H9 (cell line): ENCODE measurements at regions not wholly inside any gene's neighbourhood (a gene's known extent, or its start where the extent isn't known, plus 50 kb on each side); places are given as distances from the start of the nearest gene placed in this dataset.

Experiments
- DNase-seq: peaks from one replicate; pipeline ENCODE4 v3.0.0-alpha.2; 2017
- H2AFZ ChIP-seq: one replicate; pipeline ENCODE4 v1.6.1; 2013; ENCODE audit warnings: mild to moderate bottlenecking, low read length, control low read depth, moderate library complexity
- H2AK5ac ChIP-seq: 2 replicates; pipeline ENCODE4 v1.6.1; 2013; ENCODE audit warnings: low read length, control low read depth, mixed read lengths; ENCODE audit not compliant: insufficient read length
- H2BK120ac ChIP-seq: one replicate; pipeline ENCODE4 v1.6.1; 2013; ENCODE audit warnings: low read depth, mild to moderate bottlenecking, low read length, control low read depth, inconsistent platforms; ENCODE audit not compliant: poor library complexity, severe bottlenecking
- H2BK12ac ChIP-seq: 2 replicates; pipeline ENCODE4 v1.6.1; 2013; ENCODE audit warnings: low read length, control low read depth, mixed read lengths, low read depth; ENCODE audit not compliant: insufficient read length
- H2BK15ac ChIP-seq: 2 replicates; pipeline ENCODE4 v1.6.1; 2013; ENCODE audit warnings: low read depth, low read length, control low read depth
- H2BK20ac ChIP-seq: one replicate; pipeline ENCODE4 v1.6.1; 2013; ENCODE audit warnings: low read depth, mild to moderate bottlenecking, low read length, control low read depth, inconsistent platforms; ENCODE audit not compliant: poor library complexity, severe bottlenecking
- H2BK5ac ChIP-seq: 2 replicates; pipeline ENCODE4 v1.6.1; 2013; ENCODE audit warnings: low read length, control low read depth, mixed read lengths; ENCODE audit not compliant: insufficient read length
- H3K14ac ChIP-seq: 2 replicates; pipeline ENCODE4 v1.6.1; 2013; ENCODE audit warnings: low read length, control low read depth; ENCODE audit not compliant: insufficient read depth
- H3K18ac ChIP-seq: 2 replicates; pipeline ENCODE4 v1.6.1; 2013; ENCODE audit warnings: low read depth, mild to moderate bottlenecking, mixed read lengths, low read length, control low read depth; ENCODE audit not compliant: insufficient read length
- H3K23ac ChIP-seq: 2 replicates; pipeline ENCODE4 v1.6.1; 2013; ENCODE audit warnings: low read length, control low read depth, mixed read lengths, low read depth; ENCODE audit not compliant: insufficient read length
- H3K23me2 ChIP-seq: 2 replicates; pipeline ENCODE4 v1.6.1; 2013; ENCODE audit warnings: low read depth, mild to moderate bottlenecking, mixed read lengths, low read length, control low read depth; ENCODE audit not compliant: insufficient read length, poor library complexity, severe bottlenecking
- H3K27ac ChIP-seq: 2 replicates; pipeline ENCODE4 v1.5.1; 2013; ENCODE audit warnings: low read length, control low read depth, mixed read lengths, low read depth; ENCODE audit not compliant: insufficient read length
- H3K27me3 ChIP-seq: 2 replicates; pipeline ENCODE4 v1.6.1; 2013; ENCODE audit warnings: low read length, control low read depth, inconsistent platforms; ENCODE audit not compliant: insufficient read depth
- H3K4ac ChIP-seq: 2 replicates; pipeline ENCODE4 v1.6.1; 2013; ENCODE audit warnings: low read depth, mild to moderate bottlenecking, control low read depth, inconsistent platforms, low read length, moderate library complexity
- H3K4me1 ChIP-seq: 2 replicates; pipeline ENCODE4 v1.6.1; 2013; ENCODE audit warnings: low read length, control low read depth, inconsistent platforms; ENCODE audit not compliant: insufficient read depth
- H3K4me2 ChIP-seq: 2 replicates; pipeline ENCODE4 v1.6.1; 2013; ENCODE audit warnings: low read length, control low read depth, mixed read lengths; ENCODE audit not compliant: insufficient read length, insufficient read depth
- H3K56ac ChIP-seq: 2 replicates; pipeline ENCODE4 v1.6.1; 2013; ENCODE audit warnings: low read depth, mild to moderate bottlenecking, mixed read lengths, low read length, control low read depth; ENCODE audit not compliant: insufficient read length
- H3K79me1 ChIP-seq: 2 replicates; pipeline ENCODE4 v1.6.1; 2013; ENCODE audit warnings: low read depth, mild to moderate bottlenecking, moderate library complexity, low read length, control low read depth, inconsistent platforms; ENCODE audit not compliant: insufficient read depth, poor library complexity, severe bottlenecking
- H3K79me2 ChIP-seq: 2 replicates; pipeline ENCODE4 v1.6.1; 2013; ENCODE audit warnings: low read length, control low read depth, inconsistent platforms; ENCODE audit not compliant: insufficient read depth
- H3K9ac ChIP-seq: 2 replicates; pipeline ENCODE4 v1.6.1; 2013; ENCODE audit warnings: low read length, control low read depth, mixed read lengths; ENCODE audit not compliant: insufficient read length; ENCODE audit errors: extremely low read depth
- H3K9me3 ChIP-seq: one replicate; pipeline ENCODE4 v1.6.1; 2013; ENCODE audit warnings: low read depth, low read length, inconsistent platforms; ENCODE audit not compliant: control insufficient read depth
- H3T11ph ChIP-seq: one replicate; pipeline ENCODE4 v1.6.1; 2013; ENCODE audit warnings: mild to moderate bottlenecking, low read length, control low read depth, inconsistent platforms
- H4K20me1 ChIP-seq: one replicate; pipeline ENCODE4 v1.6.1; 2013; ENCODE audit not compliant: control insufficient read depth, insufficient read length, insufficient read depth
- H4K5ac ChIP-seq: 2 replicates; pipeline ENCODE4 v1.6.1; 2013; ENCODE audit warnings: low read depth, mild to moderate bottlenecking, mixed read lengths, low read length, control low read depth; ENCODE audit not compliant: insufficient read length
- H4K8ac ChIP-seq: replicated peaks from 2 replicates; pipeline ENCODE4 v1.6.1; 2013; ENCODE audit warnings: low read length, control low read depth, mixed read lengths, low read depth; ENCODE audit not compliant: insufficient read length
- H4K91ac ChIP-seq: 2 replicates; pipeline ENCODE4 v1.6.1; 2013; ENCODE audit warnings: low read depth, mild to moderate bottlenecking, moderate library complexity, mixed read lengths, low read length, control low read depth; ENCODE audit not compliant: insufficient read length
- H3K27ac Mint-ChIP-seq, 3 experiments: 2 replicates in 2 of 3; 3 replicates in 1 of 3; pipeline ENCODE4 v1.8.0; 2020 to 2021; ENCODE audit warnings: mixed read lengths in 3 of 3, mild to moderate bottlenecking in 1 of 3, moderate library complexity in 1 of 3
- H3K27me3 Mint-ChIP-seq: 2 replicates; pipeline ENCODE4 v1.8.0; 2021; ENCODE audit warnings: low read depth, mild to moderate bottlenecking, moderate library complexity, mixed read lengths
- H3K36me3 Mint-ChIP-seq, 3 experiments: 2 replicates in 2 of 3; 3 replicates in 1 of 3; pipeline ENCODE4 v1.8.0; 2020 to 2021; ENCODE audit warnings: low read depth in 3 of 3, mixed read lengths in 3 of 3; ENCODE audit not compliant: insufficient read depth in 1 of 3
- H3K4me1 Mint-ChIP-seq, 2 experiments: 2 replicates each; pipeline ENCODE4 v1.8.0; 2020; ENCODE audit warnings: mixed read lengths in 2 of 2
- H3K4me3 Mint-ChIP-seq, 2 experiments: 2 replicates in 1 of 2; 3 replicates in 1 of 2; pipeline ENCODE4 v1.8.0; 2020 to 2021; ENCODE audit warnings: mild to moderate bottlenecking in 2 of 2, mixed read lengths in 2 of 2, moderate library complexity in 1 of 2
- H3K9me3 Mint-ChIP-seq, 2 experiments: 2 replicates in 1 of 2; 3 replicates in 1 of 2; pipeline ENCODE4 v1.8.0; 2020; ENCODE audit warnings: mild to moderate bottlenecking in 2 of 2, mixed read lengths in 2 of 2, moderate library complexity in 1 of 2
- WGBS: extraction: QIAGEN DNeasy Blood & Tissue Kit; methylation state at CpG from one replicate; pipeline ENCODE4 v1.1.7; 2013; ENCODE audit warnings: missing lambda C conversion rate, low lambda C conversion rate, mixed read lengths; ENCODE audit not compliant: insufficient read length; ENCODE audit errors: extremely low coverage; 5-methylcytosine and 5-hydroxymethylcytosine counted together
- TF ChIP-seq, protein P1 (sequence below): fragments of 200-600 bp; sonication (generic); conservative IDR thresholded peaks from 3 replicates; pipeline ENCODE4 v1.8.0; 2021; ENCODE audit warnings: antibody characterized with exemption, mild to moderate bottlenecking

DNA sequence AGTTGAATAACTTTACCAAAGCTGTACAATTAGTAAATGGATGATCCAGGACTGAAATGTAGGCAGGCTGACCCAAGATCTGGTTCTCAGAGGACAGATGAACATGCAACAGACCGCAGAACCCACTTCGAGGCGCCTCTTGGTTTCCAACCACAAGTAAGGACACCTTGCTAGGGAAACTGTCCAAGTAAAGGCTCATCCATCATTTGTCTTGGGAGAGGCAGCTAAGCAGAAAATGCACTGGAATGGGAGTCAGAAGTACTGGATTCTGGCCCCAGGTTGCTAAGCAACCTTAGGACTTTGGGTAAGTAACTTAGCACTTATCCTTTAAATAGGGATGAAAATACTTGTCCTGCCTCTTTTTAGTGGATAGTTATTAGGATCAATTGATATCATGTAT, 366.3 kb upstream of the LRRC3B start:
- Histone ChIP-seq H3K27me3 (no peaks in the 10 kb centered on the region), H2AK5ac (no peak overlapping the region), H2AFZ (no peak overlapping the region), H3K79me2 (no peaks in the 10 kb centered on the region), H3K56ac (no peak overlapping the region), H3K14ac (no peak overlapping the region), H3K9ac (no peak overlapping the region), H2BK120ac (no peak overlapping the region), H3T11ph (no peak overlapping the region), H4K8ac (no peak overlapping the region), H4K20me1 (no peaks in the 10 kb centered on the region), H3K4me2 (no peak overlapping the region), H3K18ac (no peak overlapping the region), H2BK15ac (no peak overlapping the region), H4K91ac (no peak overlapping the region), H2BK12ac (no peak overlapping the region), H3K9me3 (no peaks in the 10 kb centered on the region), H3K4ac (no peak overlapping the region), H2BK20ac (no peak overlapping the region), H4K5ac (no peak overlapping the region), H3K4me1 (no peaks in the 10 kb centered on the region), H3K27ac (no peak overlapping the region), H3K23me2 (no peaks in the 10 kb centered on the region), H3K79me1 (no peaks in the 10 kb centered on the region), H2BK5ac (no peak overlapping the region), H3K23ac (no peak overlapping the region)
- H3K36me3 Mint-ChIP-seq = no peaks in the 10 kb centered on the region; a peak in 1 of 7 replicates
- H3K27ac Mint-ChIP-seq = no peak overlapping the region
- no peaks in the 10 kb centered on the region for H3K9me3 Mint-ChIP-seq
- H3K4me1 Mint-ChIP-seq = peaks cover 0 to 4% of the 10 kb centered on the region in 2 experiments; a peak in 1 of 4 replicates
- WGBS = no CpG with 5 or more reads among the region's 3 CpGs
- TF ChIP-seq, protein P1, sequence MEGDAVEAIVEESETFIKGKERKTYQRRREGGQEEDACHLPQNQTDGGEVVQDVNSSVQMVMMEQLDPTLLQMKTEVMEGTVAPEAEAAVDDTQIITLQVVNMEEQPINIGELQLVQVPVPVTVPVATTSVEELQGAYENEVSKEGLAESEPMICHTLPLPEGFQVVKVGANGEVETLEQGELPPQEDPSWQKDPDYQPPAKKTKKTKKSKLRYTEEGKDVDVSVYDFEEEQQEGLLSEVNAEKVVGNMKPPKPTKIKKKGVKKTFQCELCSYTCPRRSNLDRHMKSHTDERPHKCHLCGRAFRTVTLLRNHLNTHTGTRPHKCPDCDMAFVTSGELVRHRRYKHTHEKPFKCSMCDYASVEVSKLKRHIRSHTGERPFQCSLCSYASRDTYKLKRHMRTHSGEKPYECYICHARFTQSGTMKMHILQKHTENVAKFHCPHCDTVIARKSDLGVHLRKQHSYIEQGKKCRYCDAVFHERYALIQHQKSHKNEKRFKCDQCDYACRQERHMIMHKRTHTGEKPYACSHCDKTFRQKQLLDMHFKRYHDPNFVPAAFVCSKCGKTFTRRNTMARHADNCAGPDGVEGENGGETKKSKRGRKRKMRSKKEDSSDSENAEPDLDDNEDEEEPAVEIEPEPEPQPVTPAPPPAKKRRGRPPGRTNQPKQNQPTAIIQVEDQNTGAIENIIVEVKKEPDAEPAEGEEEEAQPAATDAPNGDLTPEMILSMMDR = no peak
- H3K27me3 Mint-ChIP-seq = no peaks in the 10 kb centered on the region
- H3K4me3 Mint-ChIP-seq = no peak overlapping the region
- no peak for DNase-seq
